Loucy (cell line): ENCODE measurements at regions not wholly inside any gene's neighbourhood (a gene's known extent, or its start where the extent isn't known, plus 50 kb on each side); places are given as distances from the start of the nearest gene placed in this dataset.

Experiments
- H2AFZ ChIP-seq: fragments of 200-600 bp; sonication (generic); 2 replicates; pipeline ENCODE4 v1.6.0; 2016; ENCODE audit warnings: antibody characterized with exemption, mild to moderate bottlenecking, low read length, moderate library complexity
- H3F3A ChIP-seq: fragments of 200-600 bp; 2 replicates; pipeline ENCODE4 v1.6.0; 2016; ENCODE audit warnings: antibody characterized with exemption, low read depth, mild to moderate bottlenecking
- H3K27me3 ChIP-seq: fragments of 200-600 bp; sonication (generic); 2 replicates; pipeline ENCODE4 v1.6.1; 2014; ENCODE audit warnings: low read length, mild to moderate bottlenecking; ENCODE audit not compliant: insufficient read depth, poor library complexity, severe bottlenecking
- H3K36me3 ChIP-seq: fragments of 200-600 bp; sonication (generic); 2 replicates; pipeline ENCODE4 v1.6.1; 2016; ENCODE audit warnings: low read length; ENCODE audit not compliant: insufficient read depth
- H3K4me1 ChIP-seq: fragments of 200-600 bp; sonication (generic); 2 replicates; pipeline ENCODE4 v1.5.1; 2014; ENCODE audit warnings: low read length, mild to moderate bottlenecking; ENCODE audit not compliant: insufficient read depth, poor library complexity, severe bottlenecking
- H3K4me2 ChIP-seq: fragments of 200-600 bp; sonication (generic); 2 replicates; pipeline ENCODE4 v1.6.0; 2014; ENCODE audit warnings: antibody characterized with exemption, low read length, low read depth, mild to moderate bottlenecking; ENCODE audit not compliant: poor library complexity, severe bottlenecking
- H3K4me3 ChIP-seq: fragments of 200-600 bp; sonication (generic); 2 replicates; pipeline ENCODE4 v1.5.1; 2014; ENCODE audit warnings: low read length, mild to moderate bottlenecking, mixed read lengths; ENCODE audit not compliant: poor library complexity, severe bottlenecking
- H3K79me2 ChIP-seq: fragments of 200-600 bp; sonication (generic); 2 replicates; pipeline ENCODE4 v1.6.1; 2014; ENCODE audit warnings: low read length; ENCODE audit not compliant: insufficient read depth
- H3K9ac ChIP-seq: fragments of 200-600 bp; sonication (generic); 2 replicates; pipeline ENCODE4 v1.6.0; 2014; ENCODE audit warnings: mild to moderate bottlenecking, low read depth, low read length, moderate library complexity; ENCODE audit not compliant: poor library complexity, severe bottlenecking
- H3K9me2 ChIP-seq: fragments of 200-600 bp; sonication (generic); replicated peaks from 2 replicates; pipeline ENCODE4 v1.6.1; 2016; ENCODE audit warnings: low read depth, low read length, mixed read lengths
- H3K9me3 ChIP-seq: fragments of 200-600 bp; sonication (generic); 2 replicates; pipeline ENCODE4 v1.6.1; 2014; ENCODE audit warnings: mild to moderate bottlenecking, antibody characterized with exemption, low read length, low read depth; ENCODE audit not compliant: insufficient read depth
- H4K20me1 ChIP-seq: fragments of 200-600 bp; sonication (generic); 2 replicates; pipeline ENCODE4 v1.6.0; 2014; ENCODE audit warnings: antibody characterized with exemption, low read length, mild to moderate bottlenecking; ENCODE audit not compliant: insufficient read depth, poor library complexity, severe bottlenecking
- CTCF ChIP-seq: fragments of 200-600 bp; sonication (generic); conservative IDR thresholded peaks from 2 replicates; pipeline ENCODE4 v1.5.1; 2014; ENCODE audit warnings: mild to moderate bottlenecking, antibody characterized with exemption, low read length
- EZH2phosphoT487 ChIP-seq: fragments of 200-600 bp; IDR thresholded peaks from 2 replicates; pipeline ENCODE4 v1.6.1; 2018; ENCODE audit warnings: antibody characterized with exemption, mild to moderate bottlenecking, moderate library complexity, borderline replicate concordance

DNA sequence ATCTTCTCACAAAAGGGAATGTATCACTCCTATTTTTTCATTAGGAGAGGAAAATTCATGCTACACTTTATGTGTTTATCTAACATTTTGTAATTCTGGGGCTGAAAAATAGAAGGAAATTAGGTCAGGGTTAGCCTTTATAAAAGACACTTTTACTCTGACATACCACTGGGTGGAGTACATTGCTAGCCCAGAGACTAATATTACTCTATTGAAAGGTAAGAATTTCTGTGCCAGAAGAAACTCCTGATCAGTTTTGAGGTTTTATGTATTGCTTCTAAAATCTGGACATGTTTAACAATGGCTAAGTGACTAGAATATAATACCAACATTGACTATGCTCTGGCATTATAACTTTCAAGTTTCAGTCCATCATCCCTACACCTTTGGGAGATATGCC, 724.6 kb downstream of the USP25 start:
- TF ChIP-seq CTCF (no peak), EZH2phosphoT487 (no peak)

GRCh38 chr21:16455526-16455925, 725.7 kb downstream of the USP25 start:
- no peaks in the 10 kb centered on the region for H3F3A ChIP-seq
- H3K9me2 ChIP-seq, result no peaks in the 10 kb centered on the region
- H2AFZ ChIP-seq, result no peak overlapping the region
- no peak overlapping the region for H3K9ac ChIP-seq
- H4K20me1 ChIP-seq, result no peaks in the 10 kb centered on the region
- no peaks in the 10 kb centered on the region for H3K79me2 ChIP-seq
- TF ChIP-seq EZH2phosphoT487, result no peak
- no peak for TF ChIP-seq CTCF
- no peaks in the 10 kb centered on the region for H3K27me3 ChIP-seq
- no peaks in the 10 kb centered on the region for H3K36me3 ChIP-seq
- H3K4me3 ChIP-seq, result no peak overlapping the region
- no peak overlapping the region for H3K4me2 ChIP-seq
- no peaks in the 10 kb centered on the region for H3K9me3 ChIP-seq
- no peaks in the 10 kb centered on the region for H3K4me1 ChIP-seq

More for the DNA sequence above, 724.6 kb downstream of the USP25 start:
- no peaks in the 10 kb centered on the region for H3K79me2 ChIP-seq
- no peak overlapping the region for H3K4me2 ChIP-seq
- H3K4me3 ChIP-seq, result no peak overlapping the region
- H3K9me2 ChIP-seq, result no peaks in the 10 kb centered on the region
- H2AFZ ChIP-seq, result no peak overlapping the region
- no peaks in the 10 kb centered on the region for H3K27me3 ChIP-seq
- H3F3A ChIP-seq, result no peaks in the 10 kb centered on the region
- H3K36me3 ChIP-seq, result no peaks in the 10 kb centered on the region
- no peaks in the 10 kb centered on the region for H4K20me1 ChIP-seq
- no peak overlapping the region for H3K9ac ChIP-seq
- no peaks in the 10 kb centered on the region for H3K9me3 ChIP-seq
- no peaks in the 10 kb centered on the region for H3K4me1 ChIP-seq

DNA sequence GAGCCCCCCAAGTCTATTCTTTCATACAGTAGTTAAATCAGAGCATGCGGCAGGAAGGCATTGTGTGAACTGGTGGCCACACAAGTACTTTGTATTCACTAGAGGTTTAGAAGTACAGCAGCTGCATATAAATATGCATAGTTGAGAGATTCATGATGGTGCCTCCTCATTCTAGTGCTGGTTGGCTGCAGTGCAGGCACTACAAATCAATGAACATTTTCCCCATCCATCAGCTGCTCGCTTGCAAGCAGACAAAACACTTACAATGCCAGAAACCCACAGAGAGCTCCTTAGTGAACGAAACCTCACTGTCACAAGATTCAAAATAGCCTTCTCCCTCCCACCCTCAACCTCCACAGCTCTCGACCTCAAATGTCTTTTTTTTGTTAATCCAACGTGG, 726.2 kb downstream of the USP25 start:
- TF ChIP-seq CTCF (no peak), EZH2phosphoT487 (no peak)
- Histone ChIP-seq H3K27me3 (no peaks in the 10 kb centered on the region), H3K9me2 (no peaks in the 10 kb centered on the region), H4K20me1 (no peaks in the 10 kb centered on the region), H2AFZ (no peak overlapping the region), H3K4me1 (no peaks in the 10 kb centered on the region), H3K9ac (no peak overlapping the region), H3F3A (no peaks in the 10 kb centered on the region), H3K4me2 (no peak overlapping the region), H3K79me2 (no peaks in the 10 kb centered on the region), H3K4me3 (no peak overlapping the region), H3K9me3 (no peaks in the 10 kb centered on the region), H3K36me3 (no peaks in the 10 kb centered on the region)
